ENCODE measurements at regions not wholly inside any gene's neighbourhood (a gene's known extent, or its start where the extent isn't known, plus 50 kb on each side); places are given as distances from the start of the nearest gene placed in this dataset.

- no peak for FAIRE-seq
- TF ChIP-seq POLR2A (IDR thresholded peaks at IDR 0.05; ENCODE audit: low read depth, low read length), result no peak
- DNase-seq (ENCODE audit: insufficient read length, low spot score), result no peak
Measured at GRCh38 chr1:208556461-208556860, 312.3 kb upstream of the PLXNA2 start.

- TF ChIP-seq POLR2A (IDR thresholded peaks at IDR 0.05; ENCODE audit: low read depth, low read length), result no peak
- no peak for DNase-seq (ENCODE audit: insufficient read length, low spot score)
- no peak for FAIRE-seq
Measured at GRCh38 chr1:208557046-208557722, 313.0 kb upstream of the PLXNA2 start.

GRCh38 chr1:208557723-208558094, 313.5 kb upstream of the PLXNA2 start:
- no peak for TF ChIP-seq POLR2A (IDR thresholded peaks at IDR 0.05; ENCODE audit: low read depth, low read length)
- DNase-seq (ENCODE audit: insufficient read length, low spot score), result no peak
- no peak for FAIRE-seq

GRCh38 chr1:208559597-208560329, 315.6 kb upstream of the PLXNA2 start:
- FAIRE-seq, result no peak
- DNase-seq (ENCODE audit: insufficient read length, low spot score), result no peak
- no peak for TF ChIP-seq POLR2A (IDR thresholded peaks at IDR 0.05; ENCODE audit: low read depth, low read length)

GRCh38 chr1:208562151-208562960, 318.2 kb upstream of the PLXNA2 start:
- DNase-seq (ENCODE audit: insufficient read length, low spot score) (no peak), FAIRE-seq (no peak)
- TF ChIP-seq POLR2A (IDR thresholded peaks at IDR 0.05; ENCODE audit: low read depth, low read length), result no peak

GRCh38 chr1:208564466-208564865, 320.3 kb upstream of the PLXNA2 start:
- FAIRE-seq, result no peak
- TF ChIP-seq POLR2A (IDR thresholded peaks at IDR 0.05; ENCODE audit: low read depth, low read length), result no peak

GRCh38 chr1:208565756-208566440, 321.7 kb upstream of the PLXNA2 start:
- TF ChIP-seq POLR2A (IDR thresholded peaks at IDR 0.05; ENCODE audit: low read depth, low read length), result no peak
- FAIRE-seq, result no peak

More at GRCh38 chr1:208564466-208564865, 320.3 kb upstream of the PLXNA2 start:
- DNase-seq (ENCODE audit: insufficient read length, low spot score), result no peak

GRCh38 chr1:208569181-208569580, 325.0 kb upstream of the PLXNA2 start:
- TF ChIP-seq POLR2A (IDR thresholded peaks at IDR 0.05; ENCODE audit: low read depth, low read length), result no peak
- no peak for DNase-seq (ENCODE audit: insufficient read length, low spot score)
- no peak for FAIRE-seq

More at GRCh38 chr1:208565756-208566440, 321.7 kb upstream of the PLXNA2 start:
- no peak for DNase-seq (ENCODE audit: insufficient read length, low spot score)

GRCh38 chr1:208570362-208570761, 326.2 kb upstream of the PLXNA2 start:
- no peak for TF ChIP-seq POLR2A (IDR thresholded peaks at IDR 0.05; ENCODE audit: low read depth, low read length)
- DNase-seq (ENCODE audit: insufficient read length, low spot score) (no peak), FAIRE-seq (no peak)

GRCh38 chr1:208576425-208576824, 332.2 kb upstream of the PLXNA2 start:
- FAIRE-seq, result no peak
- DNase-seq (ENCODE audit: insufficient read length, low spot score), result no peak
- TF ChIP-seq POLR2A (IDR thresholded peaks at IDR 0.05; ENCODE audit: low read depth, low read length), result no peak

GRCh38 chr1:208577381-208577905, 333.3 kb upstream of the PLXNA2 start:
- no peak for FAIRE-seq
- no peak for DNase-seq (ENCODE audit: insufficient read length, low spot score)
- no peak for TF ChIP-seq POLR2A (IDR thresholded peaks at IDR 0.05; ENCODE audit: low read depth, low read length)

- no peak for TF ChIP-seq POLR2A (IDR thresholded peaks at IDR 0.05; ENCODE audit: low read depth, low read length)
- FAIRE-seq (no peak), DNase-seq (ENCODE audit: insufficient read length, low spot score) (no peak)
Measured at GRCh38 chr1:208581209-208581608, 337.0 kb upstream of the PLXNA2 start.

- DNase-seq (ENCODE audit: insufficient read length, low spot score) (no peak), FAIRE-seq (no peak)
- TF ChIP-seq POLR2A (IDR thresholded peaks at IDR 0.05; ENCODE audit: low read depth, low read length), result no peak
Measured at GRCh38 chr1:208581667-208582066, 337.5 kb upstream of the PLXNA2 start.
